OCI-LY7 (cell line): ENCODE measurements at regions not wholly inside any gene's neighbourhood (a gene's known extent, or its start where the extent isn't known, plus 50 kb on each side); places are given as distances from the start of the nearest gene placed in this dataset.

Source experiments
- BruUV-seq: library from RNA; stranded (reverse); fragments of 400-500 nt; replicated peaks from 2 replicates; lab custom pipeline; 2021; lab: Mats Ljungman, UMichigan
- CTCF ChIA-PET: fragments of 300-600 bp; sonication (Branson Sonifier 250); formaldehyde crosslinking; loops from one replicate; lab custom pipeline; 2022; ENCODE audit warnings: antibody characterized with exemption; ENCODE audit not compliant: unreplicated experiment; lab: Charles Lee
- POLR2A ChIA-PET: fragments of 300-600 bp; sonication (Branson Sonifier 250); formaldehyde crosslinking; loops from one replicate; lab custom pipeline; 2022; ENCODE audit warnings: antibody characterized with exemption; lab: Charles Lee
- DNase-seq: peaks from one replicate; pipeline ENCODE4 v3.0.0-alpha.2; 2015; ENCODE audit warnings: low spot score
- H2AFZ ChIP-seq: fragments of 200-600 bp; sonication (generic), shearing (Covaris generic); 2 replicates; pipeline ENCODE4 v1.6.1; 2014; ENCODE audit warnings: mild to moderate bottlenecking, antibody characterized with exemption, low read length, moderate library complexity
- H3K27ac ChIP-seq: fragments of 200-600 bp; sonication (generic); 2 replicates; pipeline ENCODE4 v1.5.1; 2014; ENCODE audit warnings: mixed run types, low read depth, mild to moderate bottlenecking, moderate library complexity, low read length, inconsistent platforms; ENCODE audit not compliant: poor library complexity, severe bottlenecking
- H3K36me3 ChIP-seq: fragments of 200-600 bp; sonication (generic); 2 replicates; pipeline ENCODE4 v1.6.1; 2014; ENCODE audit warnings: mild to moderate bottlenecking, antibody characterized with exemption, low read length, moderate library complexity, mixed read lengths; ENCODE audit not compliant: insufficient read depth
- H3K4me1 ChIP-seq: fragments of 200-600 bp; sonication (generic); 2 replicates; pipeline ENCODE4 v1.5.1; 2014; ENCODE audit warnings: mild to moderate bottlenecking, low read length; ENCODE audit not compliant: insufficient read depth, poor library complexity, severe bottlenecking
- H3K4me2 ChIP-seq: fragments of 200-600 bp; sonication (generic); 2 replicates; pipeline ENCODE4 v1.6.1; 2014; ENCODE audit warnings: mild to moderate bottlenecking, low read length
- H3K4me3 ChIP-seq: fragments of 200-600 bp; sonication (generic); 2 replicates; pipeline ENCODE4 v1.5.1; 2014; ENCODE audit warnings: mild to moderate bottlenecking, low read depth, low read length; ENCODE audit not compliant: poor library complexity, severe bottlenecking
- H3K79me2 ChIP-seq: fragments of 200-600 bp; sonication (generic); 2 replicates; pipeline ENCODE4 v1.6.1; 2016; ENCODE audit warnings: low read depth, mild to moderate bottlenecking, low read length, moderate library complexity, mixed read lengths; ENCODE audit not compliant: insufficient read depth
- H3K9me2 ChIP-seq: fragments of 200-600 bp; sonication (generic); 2 replicates; pipeline ENCODE4 v1.6.1; 2016; ENCODE audit warnings: mild to moderate bottlenecking, low read length, mixed read lengths; ENCODE audit not compliant: insufficient read depth
- H3K9me3 ChIP-seq: fragments of 200-600 bp; sonication (generic); 2 replicates; pipeline ENCODE4 v1.6.1; 2014; ENCODE audit warnings: mild to moderate bottlenecking, mixed run types, low read length, mixed read lengths
- H4K20me1 ChIP-seq: fragments of 200-600 bp; sonication (generic); 2 replicates; pipeline ENCODE4 v1.6.1; 2014; ENCODE audit warnings: mild to moderate bottlenecking, antibody characterized with exemption, low read length, moderate library complexity, mixed read lengths; ENCODE audit not compliant: insufficient read depth
- EZH2phosphoT487 ChIP-seq: fragments of 200-600 bp; sonication (generic); IDR thresholded peaks from 2 replicates; pipeline ENCODE4 v1.6.1; 2018; ENCODE audit warnings: low read depth, borderline replicate concordance, mild to moderate bottlenecking, mixed run types, antibody characterized with exemption, low read length, moderate library complexity, mixed read lengths
- intact Hi-C: fragments of 100-400 bp; cut with micrococcal nuclease; formaldehyde crosslinking; loops from one replicate; pipeline ENCODE4 v1.10.0; 2022; ENCODE audit not compliant: unreplicated experiment
- TF ChIP-seq, protein P1 (sequence below): fragments of 200-600 bp; sonication (generic); conservative IDR thresholded peaks from 2 replicates; pipeline ENCODE4 v1.5.1; 2014; ENCODE audit warnings: mild to moderate bottlenecking, antibody characterized with exemption, low read length, moderate library complexity, mixed read lengths

DNA sequence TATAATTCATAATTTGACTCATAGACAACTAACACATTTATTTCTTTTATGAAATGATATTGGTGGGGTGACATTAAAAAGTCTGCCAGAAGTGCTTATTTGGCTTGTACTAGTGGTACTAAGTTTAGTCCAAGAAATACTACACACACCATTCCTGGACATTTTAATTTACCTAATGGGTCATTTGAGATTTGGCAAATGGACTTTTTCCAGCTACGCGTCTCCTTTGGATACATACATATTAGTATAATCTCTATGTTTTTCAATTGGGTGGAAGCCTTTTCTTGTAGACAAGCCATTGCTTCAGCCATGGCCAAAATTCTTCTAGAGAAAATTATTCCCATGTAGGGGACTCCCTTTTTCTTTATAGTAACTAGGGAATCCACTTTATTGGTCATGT is 968.5 kb downstream of the C4orf33 start:
- TF ChIP-seq, protein P1, sequence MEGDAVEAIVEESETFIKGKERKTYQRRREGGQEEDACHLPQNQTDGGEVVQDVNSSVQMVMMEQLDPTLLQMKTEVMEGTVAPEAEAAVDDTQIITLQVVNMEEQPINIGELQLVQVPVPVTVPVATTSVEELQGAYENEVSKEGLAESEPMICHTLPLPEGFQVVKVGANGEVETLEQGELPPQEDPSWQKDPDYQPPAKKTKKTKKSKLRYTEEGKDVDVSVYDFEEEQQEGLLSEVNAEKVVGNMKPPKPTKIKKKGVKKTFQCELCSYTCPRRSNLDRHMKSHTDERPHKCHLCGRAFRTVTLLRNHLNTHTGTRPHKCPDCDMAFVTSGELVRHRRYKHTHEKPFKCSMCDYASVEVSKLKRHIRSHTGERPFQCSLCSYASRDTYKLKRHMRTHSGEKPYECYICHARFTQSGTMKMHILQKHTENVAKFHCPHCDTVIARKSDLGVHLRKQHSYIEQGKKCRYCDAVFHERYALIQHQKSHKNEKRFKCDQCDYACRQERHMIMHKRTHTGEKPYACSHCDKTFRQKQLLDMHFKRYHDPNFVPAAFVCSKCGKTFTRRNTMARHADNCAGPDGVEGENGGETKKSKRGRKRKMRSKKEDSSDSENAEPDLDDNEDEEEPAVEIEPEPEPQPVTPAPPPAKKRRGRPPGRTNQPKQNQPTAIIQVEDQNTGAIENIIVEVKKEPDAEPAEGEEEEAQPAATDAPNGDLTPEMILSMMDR: no peak
- no peak for TF ChIP-seq EZH2phosphoT487
- H2AFZ ChIP-seq: no peak overlapping the region
- DNase-seq: no peak
- H3K9me3 ChIP-seq: no peaks in the 10 kb centered on the region
- intact Hi-C loops: no loop called here
- POLR2A ChIA-PET: no interaction called here
- CTCF ChIA-PET: no interaction called here
- H3K36me3 ChIP-seq: no peaks in the 10 kb centered on the region
- no TSS peak for BruUV-seq
- H3K4me1 ChIP-seq: no peaks in the 10 kb centered on the region
- no peaks in the 10 kb centered on the region for H3K9me2 ChIP-seq
- no peak overlapping the region for H3K4me2 ChIP-seq
- H3K79me2 ChIP-seq: no peaks in the 10 kb centered on the region
- no peaks in the 10 kb centered on the region for H4K20me1 ChIP-seq
- H3K27ac ChIP-seq: no peak overlapping the region
- H3K4me3 ChIP-seq: no peak overlapping the region

- TF ChIP-seq EZH2phosphoT487: no peak
- TF ChIP-seq, protein P1: no peak
- no TSS peak for BruUV-seq
- H3K4me1 ChIP-seq: no peaks in the 10 kb centered on the region
- H3K9me3 ChIP-seq: no peaks in the 10 kb centered on the region
- no peak for DNase-seq
- CTCF ChIA-PET: no interaction called here
- H3K36me3 ChIP-seq: no peaks in the 10 kb centered on the region
- no peaks in the 10 kb centered on the region for H4K20me1 ChIP-seq
- intact Hi-C loops: no loop called here
- no peak overlapping the region for H3K27ac ChIP-seq
- no peak overlapping the region for H3K4me3 ChIP-seq
- H3K4me2 ChIP-seq: no peak overlapping the region
- H3K79me2 ChIP-seq: no peaks in the 10 kb centered on the region
- no peaks in the 10 kb centered on the region for H3K9me2 ChIP-seq
- POLR2A ChIA-PET: interaction anchor here (1.0 kb wide), 1 partner anchor 8 kb away, joined by 3 read pairs; no protein-coding TSS in a partner anchor
- H2AFZ ChIP-seq: no peak overlapping the region
These were observed 971.5 kb downstream of the C4orf33 start for GRCh38 chr4:130067419-130067818.

GRCh38 chr4:130068072-130068471 is 972.1 kb downstream of the C4orf33 start:
- Histone ChIP-seq H3K36me3 (no peaks in the 10 kb centered on the region), H3K4me3 (no peak overlapping the region), H3K27ac (no peak overlapping the region), H3K79me2 (no peaks in the 10 kb centered on the region), H3K9me2 (no peaks in the 10 kb centered on the region), H3K4me1 (no peaks in the 10 kb centered on the region), H3K4me2 (no peak overlapping the region), H3K9me3 (no peaks in the 10 kb centered on the region), H4K20me1 (no peaks in the 10 kb centered on the region), H2AFZ (no peak overlapping the region)
- no peak for DNase-seq
- CTCF ChIA-PET: no interaction called here
- POLR2A ChIA-PET: interaction anchor here (0.6 to 1.0 kb wide), 3 partner anchors 8 to 955 kb away, joined by 3 read pairs; no protein-coding TSS in a partner anchor
- no TSS peak for BruUV-seq
- intact Hi-C loops: no loop called here
- no peak for TF ChIP-seq EZH2phosphoT487
- TF ChIP-seq, protein P1: no peak
